HG03378 (cell line): ENCODE measurements at regions not wholly inside any gene's neighbourhood (a gene's known extent, or its start where the extent isn't known, plus 50 kb on each side); places are given as distances from the start of the nearest gene placed in this dataset.
"Not testable (repeated sequence)": the region's sequence is repeated elsewhere in the genome, so short reads cannot be mapped to it uniquely, and the experiment has no call there.

Source experiments
- ATAC-seq: cut with Tn5 transposase; IDR thresholded peaks from one replicate; pipeline ENCODE4 v1.9.1; 2021; ENCODE audit warnings: mild to moderate bottlenecking, moderate library complexity; ENCODE audit not compliant: unreplicated experiment

DNA sequence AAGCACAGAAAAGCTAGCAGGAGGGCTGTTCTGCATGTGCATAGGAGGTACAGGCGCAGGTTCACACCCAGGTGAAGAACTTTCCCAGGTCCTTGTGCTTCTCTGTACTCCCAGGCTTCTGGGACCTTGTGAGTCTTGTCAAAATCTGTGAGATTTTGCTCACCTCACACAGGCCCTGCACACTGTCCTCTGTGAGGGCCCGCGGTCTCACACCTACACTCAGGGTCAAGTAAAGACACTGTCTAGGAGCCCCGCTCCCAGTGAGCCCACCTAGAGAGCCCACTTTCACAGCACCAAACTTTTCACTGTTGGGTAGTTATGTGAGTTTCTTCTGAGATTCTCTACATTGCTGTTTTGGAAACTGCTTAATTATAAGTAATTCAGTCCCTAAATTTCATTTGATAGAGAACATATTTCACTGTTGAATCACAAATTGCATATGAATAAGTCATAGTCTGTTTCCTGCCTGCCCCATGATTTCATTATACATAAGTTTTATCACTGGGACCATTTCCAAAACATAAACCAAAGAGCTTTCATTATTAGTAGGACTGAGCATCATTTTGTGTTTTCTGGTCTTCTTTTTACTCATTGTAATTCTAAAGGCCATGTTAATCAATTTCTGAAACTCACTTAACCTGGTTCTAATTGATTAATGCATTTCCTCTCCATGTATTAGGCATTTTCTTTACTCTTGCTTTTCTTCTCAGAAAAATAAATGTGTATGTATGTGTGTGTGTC, 234.2 kb upstream of the SPOPL start:
- ATAC-seq: peak; percentile 95

DNA sequence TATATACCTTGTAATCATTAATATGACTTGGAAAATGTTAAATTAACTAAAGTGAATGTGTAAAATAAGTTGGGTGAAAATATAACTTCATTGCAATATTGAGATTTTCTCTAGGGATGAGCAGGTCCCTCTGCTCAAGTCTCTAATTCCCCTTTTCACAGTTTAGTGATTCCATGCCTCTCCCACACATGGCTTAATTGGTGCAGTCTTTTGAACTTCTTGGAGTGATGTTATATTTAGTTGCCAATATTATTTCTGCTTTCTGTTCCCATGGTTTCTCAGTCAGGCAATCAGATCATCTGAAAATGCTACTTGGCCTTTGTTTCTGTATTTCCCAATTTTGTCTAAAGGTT, 233.7 kb upstream of the SPOPL start:
- peak; percentile 44 for ATAC-seq

- no peak for ATAC-seq
These were observed 231.8 kb upstream of the SPOPL start for GRCh38 chr2:138269765-138270164.

- ATAC-seq: no peak
These were observed 230.1 kb upstream of the SPOPL start for GRCh38 chr2:138271467-138271866.

GRCh38 chr2:138272524-138273195, 228.9 kb upstream of the SPOPL start:
- no peak for ATAC-seq

DNA sequence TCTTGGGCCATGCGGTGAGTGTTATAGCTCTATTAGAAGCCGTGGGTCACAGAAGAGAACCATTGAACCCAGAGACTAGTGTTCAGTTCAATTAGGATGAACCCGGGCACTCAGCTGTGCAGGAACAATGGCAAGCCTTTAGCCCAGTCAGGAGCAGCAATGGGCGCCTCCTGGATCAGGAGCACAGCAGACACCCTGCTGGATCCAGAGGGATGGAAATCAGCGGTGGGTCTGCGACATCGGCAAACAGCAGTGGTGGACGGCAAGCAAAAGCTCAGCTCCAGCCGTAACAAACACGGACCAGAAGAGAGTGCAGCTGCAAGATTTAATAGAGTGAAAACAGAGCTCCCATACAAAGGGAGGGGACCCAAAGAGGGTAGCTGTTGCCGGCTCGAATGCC, 228.3 kb upstream of the SPOPL start:
- ATAC-seq: not testable (repeated sequence)

DNA sequence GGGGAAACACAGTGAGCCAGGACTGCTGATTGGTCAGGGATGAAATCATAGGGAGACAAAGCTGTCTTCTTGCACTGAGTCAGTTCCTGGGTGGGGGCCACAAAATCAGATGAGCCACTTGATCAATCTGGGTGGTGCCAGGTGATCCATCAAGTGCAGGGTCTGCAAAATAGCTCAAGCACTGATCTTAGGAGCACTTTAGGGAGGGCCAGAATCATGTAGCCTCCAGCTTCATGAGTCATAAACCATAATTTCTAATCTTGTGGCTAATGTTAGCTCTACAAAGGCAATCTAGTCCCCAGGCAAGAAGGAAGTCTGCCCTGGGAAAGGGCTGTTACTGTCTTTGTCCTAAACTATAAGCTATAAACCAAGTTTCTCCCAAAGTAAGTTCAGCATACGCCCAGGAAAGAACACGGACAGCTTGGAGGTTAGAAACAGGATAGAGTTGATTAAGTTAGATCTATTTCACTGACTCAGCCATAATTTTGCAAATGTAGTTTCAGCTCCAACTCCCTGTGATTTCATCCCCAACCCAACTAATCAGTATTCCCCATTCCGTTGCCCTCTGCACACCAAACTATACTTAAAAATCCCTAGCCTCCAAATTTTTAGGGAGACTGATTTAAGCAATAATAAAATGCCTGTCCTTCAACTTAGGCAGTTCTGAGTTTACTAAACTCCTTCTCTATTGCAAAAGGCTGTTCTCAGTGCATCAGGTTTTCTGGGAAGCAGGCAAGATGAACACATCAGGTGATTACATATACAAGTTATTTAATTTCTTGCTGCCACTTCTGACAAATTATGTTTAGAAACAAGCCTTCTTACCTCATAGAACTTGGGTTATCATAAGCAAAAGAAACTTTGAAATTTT, 226.9 kb upstream of the SPOPL start:
- ATAC-seq: no peak

DNA sequence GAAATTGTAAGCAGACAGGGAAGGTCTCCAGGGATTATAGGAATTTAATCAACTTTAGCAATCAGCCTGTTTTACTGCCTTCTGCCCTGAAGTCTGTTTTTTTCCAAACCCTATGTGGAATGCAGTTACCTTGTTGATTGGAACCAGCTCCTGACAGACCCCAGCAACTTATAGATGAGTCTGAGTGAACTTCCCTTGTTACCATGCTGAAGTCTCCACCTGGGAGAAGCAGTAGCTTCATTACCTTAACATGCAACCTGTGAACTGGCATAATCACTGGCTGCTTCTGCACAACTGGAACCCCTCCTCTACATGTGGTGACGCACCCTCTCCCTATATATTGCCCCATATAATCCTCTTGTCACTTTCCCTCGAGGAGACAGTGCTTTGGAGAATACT, 226.3 kb upstream of the SPOPL start:
- ATAC-seq: no peak

DNA sequence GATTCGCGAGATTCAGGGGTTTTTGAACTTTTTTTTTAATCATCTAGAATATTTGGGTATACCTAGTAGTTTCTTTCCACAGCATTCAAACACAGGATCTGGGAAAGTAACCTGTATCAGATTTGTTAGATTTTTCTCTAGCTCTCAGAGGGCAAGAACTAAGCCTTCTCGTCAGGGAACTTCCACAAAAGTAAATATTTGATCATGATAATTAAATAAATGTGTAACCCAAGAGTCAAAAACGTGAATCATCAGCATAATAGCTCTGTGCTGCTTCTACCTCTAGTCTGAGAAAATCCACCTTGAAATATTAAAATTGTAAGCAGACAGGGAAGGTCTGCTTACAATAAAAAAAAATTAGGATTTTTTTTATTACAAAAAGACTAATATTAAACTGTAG, 225.7 kb upstream of the SPOPL start:
- no peak for ATAC-seq

GRCh38 chr2:138276339-138276738, 225.2 kb upstream of the SPOPL start:
- ATAC-seq: no peak

- no peak for ATAC-seq
These were observed 224.5 kb upstream of the SPOPL start for GRCh38 chr2:138277062-138277461.

DNA sequence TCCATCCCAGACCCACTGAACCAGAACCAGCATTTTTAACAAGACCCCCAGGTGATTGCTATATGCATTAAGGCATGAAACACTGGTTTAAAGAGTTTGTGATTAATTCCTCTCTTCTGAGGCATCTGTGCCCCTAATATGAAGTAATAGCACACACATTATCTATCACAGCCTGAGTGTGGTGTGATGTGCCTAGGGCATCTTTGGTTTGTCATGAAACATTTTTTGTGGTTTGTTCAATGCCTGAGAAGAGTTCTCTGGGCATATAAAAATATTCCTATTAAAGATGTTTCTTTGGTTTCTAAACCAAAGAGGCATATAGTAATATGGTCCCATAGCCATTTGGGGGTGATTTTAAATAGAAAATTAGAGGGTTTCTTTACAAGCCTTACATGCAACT, 221.7 kb upstream of the SPOPL start:
- no peak for ATAC-seq

DNA sequence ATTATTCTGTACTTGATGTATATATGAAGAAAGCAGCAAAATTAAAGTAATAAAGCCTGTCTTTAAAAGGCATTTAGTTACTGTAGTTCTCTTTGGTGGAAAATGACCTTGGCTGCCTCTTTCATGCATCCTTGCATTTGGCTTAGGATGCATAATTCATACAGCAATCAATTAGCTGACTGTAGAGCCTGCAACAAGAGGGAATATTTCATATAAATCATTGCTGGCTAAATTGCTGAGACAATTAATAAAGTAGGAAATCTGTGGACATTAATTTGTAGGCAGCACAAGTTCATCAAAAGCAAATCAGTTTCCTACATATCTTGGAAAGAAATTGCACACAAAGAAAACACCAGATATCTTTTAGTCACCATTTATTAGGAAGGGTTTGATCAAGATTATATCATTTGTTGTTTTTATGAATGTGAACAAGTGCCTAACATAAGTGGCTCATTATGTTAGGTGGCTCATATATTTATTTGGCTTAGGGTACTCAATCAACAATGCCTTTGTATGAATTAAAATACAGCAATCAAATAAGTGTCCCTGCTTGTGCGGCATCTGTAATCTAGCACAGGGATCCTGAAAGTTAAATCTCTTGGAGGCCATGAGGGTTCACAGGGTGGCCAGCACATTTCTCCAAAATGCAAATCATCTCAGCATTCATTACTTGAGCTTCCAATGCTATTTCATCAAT, 220.4 kb upstream of the SPOPL start:
- no peak for ATAC-seq

DNA sequence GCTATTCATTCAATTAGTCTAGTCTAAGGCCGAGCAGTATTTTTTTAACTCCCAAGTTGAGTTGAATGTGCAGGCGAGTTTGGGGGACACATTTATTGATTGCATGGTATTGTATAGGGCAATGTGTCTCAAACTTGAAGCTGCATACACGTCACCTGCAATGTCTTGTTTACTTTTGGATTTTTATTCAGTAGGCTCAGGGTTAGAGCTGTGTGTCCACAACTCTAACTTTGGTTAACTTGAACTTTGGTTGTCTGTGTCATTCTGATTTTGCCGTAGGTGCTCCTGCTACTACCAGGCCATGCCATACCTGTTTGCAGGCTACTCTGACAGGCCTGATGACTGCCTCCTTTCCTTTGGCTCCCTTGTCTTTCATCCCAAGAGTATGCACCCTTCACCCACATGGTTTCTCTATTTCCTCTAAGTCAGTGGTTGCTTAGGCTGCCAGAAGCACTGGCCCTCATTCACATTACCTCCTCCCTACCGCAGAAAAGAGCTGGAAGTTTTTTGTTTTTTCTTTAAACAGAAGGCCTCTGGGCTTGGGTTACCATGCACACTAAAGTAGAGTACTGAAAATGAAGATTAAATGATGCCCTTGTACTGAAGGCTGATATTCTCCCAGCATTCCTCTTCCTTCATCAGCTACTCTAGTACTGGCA, 219.4 kb upstream of the SPOPL start:
- no peak for ATAC-seq

DNA sequence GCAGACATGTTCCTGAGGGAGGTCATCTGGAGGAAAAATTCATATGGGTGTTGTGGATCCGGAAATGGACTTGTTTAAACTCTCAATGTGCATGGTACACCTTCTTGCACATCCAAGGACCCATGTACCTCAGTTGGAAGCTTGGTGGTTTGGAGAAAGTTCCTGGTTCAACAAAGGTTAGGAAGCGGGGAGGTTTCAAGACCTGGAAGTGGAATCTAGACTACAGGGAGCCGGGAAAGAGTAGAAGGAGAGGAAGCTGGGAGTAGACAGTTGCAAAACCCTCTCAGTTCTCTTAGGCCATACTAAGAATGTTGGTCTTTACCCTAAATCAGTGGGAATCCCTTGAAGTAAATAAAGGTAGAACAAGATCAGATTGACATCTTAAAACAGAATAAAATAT, 209.8 kb upstream of the SPOPL start:
- no peak for ATAC-seq

- no peak for ATAC-seq
These were observed 208.5 kb upstream of the SPOPL start for GRCh38 chr2:138293045-138293444.

DNA sequence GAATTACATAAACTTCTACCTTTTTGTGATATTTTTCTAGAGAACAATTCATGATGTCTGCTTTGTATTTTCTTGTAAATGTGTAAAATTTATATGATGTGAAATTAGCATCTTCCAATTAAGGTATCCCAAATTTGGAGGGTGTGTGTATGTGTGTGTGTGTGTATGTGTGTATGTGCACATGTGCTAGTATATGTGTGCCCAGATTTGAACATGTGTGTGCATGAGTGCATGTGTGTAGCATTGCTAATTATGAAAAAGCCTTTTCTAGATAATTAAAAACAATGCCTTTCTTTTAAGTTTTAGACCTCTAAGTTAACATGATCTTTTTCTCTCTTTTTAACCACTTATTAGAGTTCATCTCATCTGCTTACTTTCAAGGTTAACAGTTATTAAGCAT, 208.0 kb upstream of the SPOPL start:
- ATAC-seq: no peak

DNA sequence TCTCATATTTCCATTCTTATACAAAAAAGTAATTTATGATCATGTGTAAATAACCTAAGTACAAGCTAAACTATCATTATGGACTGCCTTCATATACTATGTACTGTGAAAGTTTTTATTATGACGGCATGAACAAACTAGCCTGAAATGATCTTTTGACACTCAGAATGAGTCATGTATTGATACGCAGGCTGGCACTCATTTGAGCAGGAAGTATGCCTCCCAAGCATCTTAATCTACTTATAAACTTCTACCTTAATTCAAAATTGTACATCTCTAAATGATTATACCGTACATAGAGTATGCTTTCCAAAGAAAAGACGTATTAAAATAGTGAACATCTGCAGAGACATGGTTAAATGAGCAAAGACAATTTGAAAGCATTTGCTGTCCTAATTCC, 207.1 kb upstream of the SPOPL start:
- no peak for ATAC-seq

GRCh38 chr2:138296365-138296764, 205.2 kb upstream of the SPOPL start:
- no peak for ATAC-seq

DNA sequence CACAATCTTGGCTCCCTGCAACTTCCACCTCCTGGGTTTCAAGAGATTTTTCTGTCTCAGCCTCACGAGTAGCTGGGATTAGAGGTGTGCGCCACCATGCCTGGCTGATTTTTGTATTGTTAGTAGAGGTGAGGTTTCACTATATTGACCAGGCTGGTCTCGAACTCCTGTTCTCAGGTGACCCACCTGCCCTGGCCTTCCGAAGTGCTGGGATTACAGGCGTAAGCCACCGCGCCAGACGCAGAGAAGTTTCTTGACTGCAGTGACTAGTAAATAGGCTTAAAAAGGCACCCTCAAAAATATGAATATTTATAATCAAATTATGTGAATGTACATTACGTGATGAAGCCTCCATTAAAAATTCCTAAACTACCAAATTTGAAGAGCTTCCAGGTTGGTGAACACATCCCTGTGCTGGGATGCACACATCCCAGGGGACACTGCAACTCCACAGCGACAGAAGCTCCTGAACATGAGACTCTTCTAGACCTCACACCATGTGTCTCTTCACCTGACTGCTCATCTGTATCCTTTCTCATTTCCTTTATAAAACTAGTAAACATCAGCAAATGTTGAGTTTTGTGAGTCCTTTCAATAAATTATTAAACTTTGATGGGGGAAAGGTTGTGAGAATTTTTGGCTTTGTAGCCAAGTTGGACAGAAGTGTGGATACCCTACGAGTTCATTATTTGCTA, 203.3 kb upstream of the SPOPL start:
- ATAC-seq: peak; percentile 70
